K562 (cell line): ENCODE measurements at regions not wholly inside any gene's neighbourhood (a gene's known extent, or its start where the extent isn't known, plus 50 kb on each side); places are given as distances from the start of the nearest gene placed in this dataset.

Experiments used
- CBFB ChIP-seq: sonication (generic); formaldehyde crosslinking; IDR thresholded peaks from 2 replicates; pipeline ENCODE4 v1.4.0; 2020; ENCODE audit warnings: mild to moderate bottlenecking, missing genetic modification reagents
- JUN ChIP-seq, 2 experiments: sonication (generic) in 1 of 2; formaldehyde crosslinking in 1 of 2; IDR thresholded peaks; 2 replicates each; pipeline versions ENCODE4 v1.6.1 to v1.8.0; 2012 to 2022; ENCODE audit warnings: borderline replicate concordance in 2 of 2, mild to moderate bottlenecking in 2 of 2, improper control_type of control experiment in 1 of 2, low read depth in 1 of 2, low read length in 1 of 2, missing genetic modification reagents in 1 of 2
- KDM2B ChIP-seq: fragments of 250-450 bp; sonication (Bioruptor Pico); IDR thresholded peaks from 2 replicates; pipeline ENCODE4 v1.8.0; 2021; ENCODE audit warnings: mild to moderate bottlenecking, moderate library complexity
- L3MBTL2 ChIP-seq: fragments of 450-650 bp; IDR thresholded peaks from 2 replicates; pipeline ENCODE4 v1.6.1; 2016; ENCODE audit warnings: mild to moderate bottlenecking, moderate library complexity
- LARP7 ChIP-seq: fragments of 450-650 bp; IDR thresholded peaks from 2 replicates; pipeline ENCODE4 v1.6.1; 2016
- NCOR1 ChIP-seq: fragments of 450-650 bp; IDR thresholded peaks from 2 replicates; pipeline ENCODE4 v1.6.1; 2016; ENCODE audit warnings: mild to moderate bottlenecking, moderate library complexity
- NFIC ChIP-seq: fragments of 450-650 bp; IDR thresholded peaks from 2 replicates; pipeline ENCODE4 v1.6.1; 2017; ENCODE audit warnings: mild to moderate bottlenecking, inconsistent platforms
- POLR2A ChIP-seq: fragments of 450-650 bp; conservative IDR thresholded peaks from 2 replicates; pipeline ENCODE4 v1.6.1; 2016
- POLR2B ChIP-seq: fragments of 450-650 bp; IDR thresholded peaks from 2 replicates; pipeline ENCODE4 v1.6.1; 2018; ENCODE audit warnings: low read depth; ENCODE audit not compliant: partially characterized antibody
- RBFOX2 ChIP-seq: fragments of 200-400 bp; formaldehyde crosslinking; IDR thresholded peaks from 2 replicates; pipeline ENCODE4 v1.6.1; 2017; ENCODE audit warnings: low read depth, mild to moderate bottlenecking, low read length, moderate library complexity
- RNF219 ChIP-seq: fragments of 250-450 bp; sonication (Bioruptor Pico); IDR thresholded peaks from 2 replicates; pipeline ENCODE4 v1.5.0; 2022; ENCODE audit warnings: mild to moderate bottlenecking
- SPI1 ChIP-seq: IDR thresholded peaks from 2 replicates; pipeline ENCODE4 v1.6.1; 2011; ENCODE audit warnings: low read depth, low read length, control low read depth, borderline replicate concordance
- TAF9B ChIP-seq: fragments of 450-650 bp; IDR thresholded peaks from 2 replicates; pipeline ENCODE4 v1.6.1; 2018; ENCODE audit warnings: mild to moderate bottlenecking; ENCODE audit not compliant: partially characterized antibody
- ZBTB7A ChIP-seq: IDR thresholded peaks from 2 replicates; pipeline ENCODE4 v1.6.1; 2011; ENCODE audit warnings: low read depth, mild to moderate bottlenecking, low read length, moderate library complexity, borderline replicate concordance; ENCODE audit not compliant: control insufficient read depth
- ZNF395 ChIP-seq: fragments of 200-800 bp; sonication (Bioruptor generic); IDR thresholded peaks from 2 replicates; pipeline ENCODE4 v1.6.1; 2017; ENCODE audit warnings: missing genetic modification characterization, missing compliant biosample characterization
- TF ChIP-seq, protein P1 (sequence below): sonication (generic); IDR thresholded peaks from 2 replicates; pipeline ENCODE4 v1.6.1; 2016
- TF ChIP-seq, protein P2 (sequence below): fragments of 450-650 bp; formaldehyde crosslinking; IDR thresholded peaks from 2 replicates; pipeline ENCODE4 v1.4.0; 2020; ENCODE audit warnings: mild to moderate bottlenecking, moderate library complexity
- TF ChIP-seq, protein P3 (sequence below): fragments of 250-450 bp; sonication (Bioruptor Pico); IDR thresholded peaks from 2 replicates; pipeline ENCODE4 v1.5.0; 2021; ENCODE audit warnings: mild to moderate bottlenecking, borderline replicate concordance

DNA sequence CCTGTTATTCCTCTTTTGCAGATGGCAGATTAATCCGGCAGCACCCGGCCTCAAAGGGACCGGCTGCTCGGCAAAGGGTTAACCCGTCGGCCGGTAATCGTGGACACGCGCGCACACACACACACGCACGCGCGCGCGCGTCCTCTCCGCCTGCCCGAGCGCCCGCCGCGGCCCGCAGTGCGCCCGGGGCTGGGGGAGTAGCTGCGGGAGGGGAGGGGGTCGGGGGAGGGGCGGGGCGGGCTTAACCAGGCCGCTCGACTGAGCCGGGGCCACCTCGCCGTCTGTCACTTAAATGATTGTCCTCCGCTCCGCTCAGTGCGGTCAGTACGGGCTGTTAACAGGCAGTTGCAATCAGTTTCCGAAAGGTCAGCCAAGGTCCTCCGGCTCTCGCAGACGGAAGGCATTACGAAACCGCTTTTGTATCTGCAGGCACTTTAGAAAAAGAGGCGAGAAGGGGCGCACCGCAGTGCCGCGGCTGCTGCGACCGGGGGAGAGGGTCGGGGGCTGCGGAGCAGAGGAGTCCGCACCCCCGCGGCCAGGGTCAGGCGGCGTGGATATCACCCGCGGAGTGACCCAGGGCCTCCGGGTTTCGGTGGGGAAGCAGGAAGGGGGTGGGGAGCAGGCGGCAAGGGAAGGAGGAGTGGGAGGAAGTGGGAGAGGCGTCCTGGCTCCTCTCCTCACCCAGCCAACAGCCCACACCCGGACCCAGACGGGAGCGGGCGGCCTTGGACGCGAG is 57.3 kb upstream of the BCOR start (continued):
- peak; percentile 84 for TF ChIP-seq NCOR1
- TF ChIP-seq, protein P1, sequence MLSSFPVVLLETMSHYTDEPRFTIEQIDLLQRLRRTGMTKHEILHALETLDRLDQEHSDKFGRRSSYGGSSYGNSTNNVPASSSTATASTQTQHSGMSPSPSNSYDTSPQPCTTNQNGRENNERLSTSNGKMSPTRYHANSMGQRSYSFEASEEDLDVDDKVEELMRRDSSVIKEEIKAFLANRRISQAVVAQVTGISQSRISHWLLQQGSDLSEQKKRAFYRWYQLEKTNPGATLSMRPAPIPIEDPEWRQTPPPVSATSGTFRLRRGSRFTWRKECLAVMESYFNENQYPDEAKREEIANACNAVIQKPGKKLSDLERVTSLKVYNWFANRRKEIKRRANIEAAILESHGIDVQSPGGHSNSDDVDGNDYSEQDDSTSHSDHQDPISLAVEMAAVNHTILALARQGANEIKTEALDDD = no peak
- peak; percentile 73; the same call in 1 of the 2 replicates for TF ChIP-seq SPI1
- TF ChIP-seq, protein P2, sequence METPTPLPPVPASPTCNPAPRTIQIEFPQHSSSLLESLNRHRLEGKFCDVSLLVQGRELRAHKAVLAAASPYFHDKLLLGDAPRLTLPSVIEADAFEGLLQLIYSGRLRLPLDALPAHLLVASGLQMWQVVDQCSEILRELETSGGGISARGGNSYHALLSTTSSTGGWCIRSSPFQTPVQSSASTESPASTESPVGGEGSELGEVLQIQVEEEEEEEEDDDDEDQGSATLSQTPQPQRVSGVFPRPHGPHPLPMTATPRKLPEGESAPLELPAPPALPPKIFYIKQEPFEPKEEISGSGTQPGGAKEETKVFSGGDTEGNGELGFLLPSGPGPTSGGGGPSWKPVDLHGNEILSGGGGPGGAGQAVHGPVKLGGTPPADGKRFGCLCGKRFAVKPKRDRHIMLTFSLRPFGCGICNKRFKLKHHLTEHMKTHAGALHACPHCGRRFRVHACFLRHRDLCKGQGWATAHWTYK = peak; percentile 55; the same call in 1 of the 2 replicates
- no peak for TF ChIP-seq RNF219
- TF ChIP-seq ZNF395 (CRISPR knock-in tag) = no peak; the same call in 1 of the 2 replicates
- TF ChIP-seq POLR2B = peak; percentile 47
- peak; percentile 62 for TF ChIP-seq NFIC
- 0 out of 2 replicates have a peak, but pooled peaks have one; percentile 51 for TF ChIP-seq POLR2A
- TF ChIP-seq ZBTB7A = no peak; the same call in none of the 2 replicates
- TF ChIP-seq CBFB (CRISPR knock-in tag) = peak; percentile 50; the same call in 1 of the 2 replicates
- peak; percentile 25 for TF ChIP-seq TAF9B
- TF ChIP-seq KDM2B = no peak
- 0 out of 2 replicates have a peak, but pooled peaks have one; percentile 25 for TF ChIP-seq L3MBTL2
- TF ChIP-seq, protein P3, sequence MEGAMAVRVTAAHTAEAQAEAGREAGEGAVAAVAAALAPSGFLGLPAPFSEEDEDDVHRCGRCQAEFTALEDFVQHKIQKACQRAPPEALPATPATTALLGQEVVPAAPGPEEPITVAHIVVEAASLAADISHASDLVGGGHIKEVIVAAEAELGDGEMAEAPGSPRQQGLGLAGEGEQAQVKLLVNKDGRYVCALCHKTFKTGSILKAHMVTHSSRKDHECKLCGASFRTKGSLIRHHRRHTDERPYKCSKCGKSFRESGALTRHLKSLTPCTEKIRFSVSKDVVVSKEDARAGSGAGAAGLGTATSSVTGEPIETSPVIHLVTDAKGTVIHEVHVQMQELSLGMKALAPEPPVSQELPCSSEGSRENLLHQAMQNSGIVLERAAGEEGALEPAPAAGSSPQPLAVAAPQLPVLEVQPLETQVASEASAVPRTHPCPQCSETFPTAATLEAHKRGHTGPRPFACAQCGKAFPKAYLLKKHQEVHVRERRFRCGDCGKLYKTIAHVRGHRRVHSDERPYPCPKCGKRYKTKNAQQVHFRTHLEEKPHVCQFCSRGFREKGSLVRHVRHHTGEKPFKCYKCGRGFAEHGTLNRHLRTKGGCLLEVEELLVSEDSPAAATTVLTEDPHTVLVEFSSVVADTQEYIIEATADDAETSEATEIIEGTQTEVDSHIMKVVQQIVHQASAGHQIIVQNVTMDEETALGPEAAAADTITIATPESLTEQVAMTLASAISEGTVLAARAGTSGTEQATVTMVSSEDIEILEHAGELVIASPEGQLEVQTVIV = no peak
- 0 out of 2 replicates have a peak, but pooled peaks have one; percentile 26 for TF ChIP-seq LARP7
- TF ChIP-seq RBFOX2 = peak; percentile 92
- TF ChIP-seq JUN (IDR thresholded peaks at IDR 0.05; ENCODE audit: borderline replicate concordance, low read depth, low read length) = no peak
- TF ChIP-seq JUN (CRISPR knock-in tag; IDR thresholded peaks at IDR 0.05; ENCODE audit: borderline replicate concordance) = no peak
